Fibroblast of the aortic adventitia (primary cell): ENCODE measurements at regions not wholly inside any gene's neighbourhood (a gene's known extent, or its start where the extent isn't known, plus 50 kb on each side); places are given as distances from the start of the nearest gene placed in this dataset.
A peak's percentile ranks its signal among the peaks of the same experiment; 100 is the strongest.

Experiments used
- DNase-seq: peaks from one replicate; pipeline ENCODE4 v3.0.0-alpha.2; 2010; ENCODE audit warnings: low read depth
- H3K4me3 ChIP-seq: 2 replicates; pipeline ENCODE4 v1.5.1; 2011; ENCODE audit warnings: low read depth, mild to moderate bottlenecking, control low read depth, low read length, moderate library complexity
- CTCF ChIP-seq: IDR thresholded peaks from 2 replicates; pipeline ENCODE4 v1.5.1; 2011; ENCODE audit warnings: mild to moderate bottlenecking, low read length, control low read depth, inconsistent platforms; ENCODE audit not compliant: insufficient read depth

GRCh38 chr3:88984256-88984655, 123.2 kb upstream of the EPHA3 start:
- H3K4me3 ChIP-seq = no peak overlapping the region
- TF ChIP-seq CTCF = no peak
- peak; percentile 45 for DNase-seq

- TF ChIP-seq CTCF = no peak
- DNase-seq = peak; percentile 7
- H3K4me3 ChIP-seq = no peak overlapping the region
Measured at GRCh38 chr3:88984832-88985231, 122.6 kb upstream of the EPHA3 start.

GRCh38 chr3:88985491-88985890, 121.9 kb upstream of the EPHA3 start:
- no peak overlapping the region for H3K4me3 ChIP-seq
- no peak for DNase-seq
- TF ChIP-seq CTCF = no peak

- no peak for TF ChIP-seq CTCF
- no peak overlapping the region for H3K4me3 ChIP-seq
- DNase-seq = peak; percentile 68
Measured at GRCh38 chr3:88986834-88987233, 120.6 kb upstream of the EPHA3 start.

- no peak for TF ChIP-seq CTCF
- DNase-seq = no peak
- no peak overlapping the region for H3K4me3 ChIP-seq
Measured at GRCh38 chr3:88987776-88988175, 119.6 kb upstream of the EPHA3 start.

GRCh38 chr3:88988906-88989305, 118.5 kb upstream of the EPHA3 start:
- H3K4me3 ChIP-seq = no peak overlapping the region
- no peak for DNase-seq
- TF ChIP-seq CTCF = no peak

GRCh38 chr3:88991496-88991895, 115.9 kb upstream of the EPHA3 start:
- no peak overlapping the region for H3K4me3 ChIP-seq
- no peak for TF ChIP-seq CTCF
- DNase-seq = no peak
